H9 (cell line): ENCODE measurements at regions not wholly inside any gene's neighbourhood (a gene's known extent, or its start where the extent isn't known, plus 50 kb on each side); places are given as distances from the start of the nearest gene placed in this dataset.
A peak's percentile ranks its signal among the peaks of the same experiment; 100 is the strongest.

ENCODE experiments used
- DNase-seq: peaks from one replicate; pipeline ENCODE4 v3.0.0-alpha.2; 2017
- H2AFZ ChIP-seq: one replicate; pipeline ENCODE4 v1.6.1; 2013; ENCODE audit warnings: mild to moderate bottlenecking, low read length, control low read depth, moderate library complexity
- H2AK5ac ChIP-seq: 2 replicates; pipeline ENCODE4 v1.6.1; 2013; ENCODE audit warnings: low read length, control low read depth, mixed read lengths; ENCODE audit not compliant: insufficient read length
- H2BK120ac ChIP-seq: one replicate; pipeline ENCODE4 v1.6.1; 2013; ENCODE audit warnings: low read depth, mild to moderate bottlenecking, low read length, control low read depth, inconsistent platforms; ENCODE audit not compliant: poor library complexity, severe bottlenecking
- H2BK12ac ChIP-seq: 2 replicates; pipeline ENCODE4 v1.6.1; 2013; ENCODE audit warnings: low read length, control low read depth, mixed read lengths, low read depth; ENCODE audit not compliant: insufficient read length
- H2BK15ac ChIP-seq: 2 replicates; pipeline ENCODE4 v1.6.1; 2013; ENCODE audit warnings: low read depth, low read length, control low read depth
- H2BK20ac ChIP-seq: one replicate; pipeline ENCODE4 v1.6.1; 2013; ENCODE audit warnings: low read depth, mild to moderate bottlenecking, low read length, control low read depth, inconsistent platforms; ENCODE audit not compliant: poor library complexity, severe bottlenecking
- H2BK5ac ChIP-seq: 2 replicates; pipeline ENCODE4 v1.6.1; 2013; ENCODE audit warnings: low read length, control low read depth, mixed read lengths; ENCODE audit not compliant: insufficient read length
- H3K14ac ChIP-seq: 2 replicates; pipeline ENCODE4 v1.6.1; 2013; ENCODE audit warnings: low read length, control low read depth; ENCODE audit not compliant: insufficient read depth
- H3K18ac ChIP-seq: 2 replicates; pipeline ENCODE4 v1.6.1; 2013; ENCODE audit warnings: low read depth, mild to moderate bottlenecking, mixed read lengths, low read length, control low read depth; ENCODE audit not compliant: insufficient read length
- H3K23ac ChIP-seq: 2 replicates; pipeline ENCODE4 v1.6.1; 2013; ENCODE audit warnings: low read length, control low read depth, mixed read lengths, low read depth; ENCODE audit not compliant: insufficient read length
- H3K23me2 ChIP-seq: 2 replicates; pipeline ENCODE4 v1.6.1; 2013; ENCODE audit warnings: low read depth, mild to moderate bottlenecking, mixed read lengths, low read length, control low read depth; ENCODE audit not compliant: insufficient read length, poor library complexity, severe bottlenecking
- H3K27ac ChIP-seq: 2 replicates; pipeline ENCODE4 v1.5.1; 2013; ENCODE audit warnings: low read length, control low read depth, mixed read lengths, low read depth; ENCODE audit not compliant: insufficient read length
- H3K27me3 ChIP-seq: 2 replicates; pipeline ENCODE4 v1.6.1; 2013; ENCODE audit warnings: low read length, control low read depth, inconsistent platforms; ENCODE audit not compliant: insufficient read depth
- H3K4ac ChIP-seq: 2 replicates; pipeline ENCODE4 v1.6.1; 2013; ENCODE audit warnings: low read depth, mild to moderate bottlenecking, control low read depth, inconsistent platforms, low read length, moderate library complexity
- H3K4me1 ChIP-seq: 2 replicates; pipeline ENCODE4 v1.6.1; 2013; ENCODE audit warnings: low read length, control low read depth, inconsistent platforms; ENCODE audit not compliant: insufficient read depth
- H3K4me2 ChIP-seq: 2 replicates; pipeline ENCODE4 v1.6.1; 2013; ENCODE audit warnings: low read length, control low read depth, mixed read lengths; ENCODE audit not compliant: insufficient read length, insufficient read depth
- H3K56ac ChIP-seq: 2 replicates; pipeline ENCODE4 v1.6.1; 2013; ENCODE audit warnings: low read depth, mild to moderate bottlenecking, mixed read lengths, low read length, control low read depth; ENCODE audit not compliant: insufficient read length
- H3K79me1 ChIP-seq: 2 replicates; pipeline ENCODE4 v1.6.1; 2013; ENCODE audit warnings: low read depth, mild to moderate bottlenecking, moderate library complexity, low read length, control low read depth, inconsistent platforms; ENCODE audit not compliant: insufficient read depth, poor library complexity, severe bottlenecking
- H3K79me2 ChIP-seq: 2 replicates; pipeline ENCODE4 v1.6.1; 2013; ENCODE audit warnings: low read length, control low read depth, inconsistent platforms; ENCODE audit not compliant: insufficient read depth
- H3K9ac ChIP-seq: 2 replicates; pipeline ENCODE4 v1.6.1; 2013; ENCODE audit warnings: low read length, control low read depth, mixed read lengths; ENCODE audit not compliant: insufficient read length; ENCODE audit errors: extremely low read depth
- H3K9me3 ChIP-seq: one replicate; pipeline ENCODE4 v1.6.1; 2013; ENCODE audit warnings: low read depth, low read length, inconsistent platforms; ENCODE audit not compliant: control insufficient read depth
- H3T11ph ChIP-seq: one replicate; pipeline ENCODE4 v1.6.1; 2013; ENCODE audit warnings: mild to moderate bottlenecking, low read length, control low read depth, inconsistent platforms
- H4K20me1 ChIP-seq: one replicate; pipeline ENCODE4 v1.6.1; 2013; ENCODE audit not compliant: control insufficient read depth, insufficient read length, insufficient read depth
- H4K5ac ChIP-seq: 2 replicates; pipeline ENCODE4 v1.6.1; 2013; ENCODE audit warnings: low read depth, mild to moderate bottlenecking, mixed read lengths, low read length, control low read depth; ENCODE audit not compliant: insufficient read length
- H4K8ac ChIP-seq: replicated peaks from 2 replicates; pipeline ENCODE4 v1.6.1; 2013; ENCODE audit warnings: low read length, control low read depth, mixed read lengths, low read depth; ENCODE audit not compliant: insufficient read length
- H4K91ac ChIP-seq: 2 replicates; pipeline ENCODE4 v1.6.1; 2013; ENCODE audit warnings: low read depth, mild to moderate bottlenecking, moderate library complexity, mixed read lengths, low read length, control low read depth; ENCODE audit not compliant: insufficient read length
- H3K27ac Mint-ChIP-seq, 3 experiments: 2 replicates in 2 of 3; 3 replicates in 1 of 3; pipeline ENCODE4 v1.8.0; 2020 to 2021; ENCODE audit warnings: mixed read lengths in 3 of 3, mild to moderate bottlenecking in 1 of 3, moderate library complexity in 1 of 3
- H3K27me3 Mint-ChIP-seq: 2 replicates; pipeline ENCODE4 v1.8.0; 2021; ENCODE audit warnings: low read depth, mild to moderate bottlenecking, moderate library complexity, mixed read lengths
- H3K36me3 Mint-ChIP-seq, 3 experiments: 2 replicates in 2 of 3; 3 replicates in 1 of 3; pipeline ENCODE4 v1.8.0; 2020 to 2021; ENCODE audit warnings: low read depth in 3 of 3, mixed read lengths in 3 of 3; ENCODE audit not compliant: insufficient read depth in 1 of 3
- H3K4me1 Mint-ChIP-seq, 2 experiments: 2 replicates each; pipeline ENCODE4 v1.8.0; 2020; ENCODE audit warnings: mixed read lengths in 2 of 2
- H3K4me3 Mint-ChIP-seq, 2 experiments: 2 replicates in 1 of 2; 3 replicates in 1 of 2; pipeline ENCODE4 v1.8.0; 2020 to 2021; ENCODE audit warnings: mild to moderate bottlenecking in 2 of 2, mixed read lengths in 2 of 2, moderate library complexity in 1 of 2
- H3K9me3 Mint-ChIP-seq, 2 experiments: 2 replicates in 1 of 2; 3 replicates in 1 of 2; pipeline ENCODE4 v1.8.0; 2020; ENCODE audit warnings: mild to moderate bottlenecking in 2 of 2, mixed read lengths in 2 of 2, moderate library complexity in 1 of 2
- TF ChIP-seq, protein P1 (sequence below): fragments of 200-600 bp; sonication (generic); conservative IDR thresholded peaks from 3 replicates; pipeline ENCODE4 v1.8.0; 2021; ENCODE audit warnings: antibody characterized with exemption, mild to moderate bottlenecking

DNA sequence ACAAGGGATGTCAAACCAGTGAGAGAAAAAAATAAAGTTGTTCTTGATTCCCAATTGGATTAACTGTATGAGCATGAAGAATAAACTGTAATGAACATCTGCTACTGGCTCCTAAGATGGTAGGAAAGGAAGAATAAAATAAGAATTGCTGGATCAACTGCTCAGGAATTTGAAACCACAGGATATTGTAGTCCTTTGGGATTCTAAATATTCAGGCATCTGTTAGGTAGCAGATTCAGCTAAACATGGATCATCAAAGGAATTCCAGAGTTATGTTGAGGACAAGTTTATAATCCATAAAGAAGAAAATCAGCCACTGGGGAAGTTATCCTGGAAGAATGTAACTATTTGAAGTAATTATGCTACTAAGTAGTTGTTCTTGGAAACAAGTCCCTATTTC is 65.8 kb downstream of the ISL1 start:
- Histone ChIP-seq H3K18ac (no peak overlapping the region), H3K4me2 (no peak overlapping the region), H3K23me2 (no peaks in the 10 kb centered on the region), H3K79me2 (no peaks in the 10 kb centered on the region), H3K56ac (no peak overlapping the region), H2BK12ac (no peak overlapping the region), H3T11ph (no peak overlapping the region), H4K5ac (no peak overlapping the region), H3K79me1 (no peaks in the 10 kb centered on the region), H4K8ac (no peak overlapping the region), H3K14ac (no peak overlapping the region), H2BK20ac (no peak overlapping the region), H4K20me1 (no peaks in the 10 kb centered on the region), H2BK5ac (no peak overlapping the region), H3K4ac (no peak overlapping the region), H3K9me3 (no peaks in the 10 kb centered on the region), H3K27ac (no peak overlapping the region), H3K23ac (no peak overlapping the region), H2AFZ (no peak overlapping the region), H2BK15ac (no peak overlapping the region), H3K9ac (no peak overlapping the region), H3K4me1 (no peaks in the 10 kb centered on the region), H2BK120ac (no peak overlapping the region), H3K27me3 (no peaks in the 10 kb centered on the region), H2AK5ac (no peak overlapping the region), H4K91ac (no peak overlapping the region)
- TF ChIP-seq, protein P1, sequence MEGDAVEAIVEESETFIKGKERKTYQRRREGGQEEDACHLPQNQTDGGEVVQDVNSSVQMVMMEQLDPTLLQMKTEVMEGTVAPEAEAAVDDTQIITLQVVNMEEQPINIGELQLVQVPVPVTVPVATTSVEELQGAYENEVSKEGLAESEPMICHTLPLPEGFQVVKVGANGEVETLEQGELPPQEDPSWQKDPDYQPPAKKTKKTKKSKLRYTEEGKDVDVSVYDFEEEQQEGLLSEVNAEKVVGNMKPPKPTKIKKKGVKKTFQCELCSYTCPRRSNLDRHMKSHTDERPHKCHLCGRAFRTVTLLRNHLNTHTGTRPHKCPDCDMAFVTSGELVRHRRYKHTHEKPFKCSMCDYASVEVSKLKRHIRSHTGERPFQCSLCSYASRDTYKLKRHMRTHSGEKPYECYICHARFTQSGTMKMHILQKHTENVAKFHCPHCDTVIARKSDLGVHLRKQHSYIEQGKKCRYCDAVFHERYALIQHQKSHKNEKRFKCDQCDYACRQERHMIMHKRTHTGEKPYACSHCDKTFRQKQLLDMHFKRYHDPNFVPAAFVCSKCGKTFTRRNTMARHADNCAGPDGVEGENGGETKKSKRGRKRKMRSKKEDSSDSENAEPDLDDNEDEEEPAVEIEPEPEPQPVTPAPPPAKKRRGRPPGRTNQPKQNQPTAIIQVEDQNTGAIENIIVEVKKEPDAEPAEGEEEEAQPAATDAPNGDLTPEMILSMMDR = no peak
- no peak overlapping the region for H3K4me3 Mint-ChIP-seq
- H3K36me3 Mint-ChIP-seq = no peaks in the 10 kb centered on the region
- no peaks in the 10 kb centered on the region for H3K9me3 Mint-ChIP-seq
- peaks cover 10 to 15% of the 10 kb centered on the region in 2 experiments for H3K4me1 Mint-ChIP-seq
- H3K27me3 Mint-ChIP-seq = no peaks in the 10 kb centered on the region
- no peak for DNase-seq
- H3K27ac Mint-ChIP-seq = 0 out of 7 replicates have a peak overlapping the region, but pooled peaks of 1 of the 3 experiments have one; percentile 37
